ENCODE measurements at regions not wholly inside any gene's neighbourhood (a gene's known extent, or its start where the extent isn't known, plus 50 kb on each side); places are given as distances from the start of the nearest gene placed in this dataset.

- Histone ChIP-seq H3K9ac (ENCODE audit: insufficient read depth in 1 of 2, low read length in 2 of 2) (no peak overlapping the region), H3K27me3 (ENCODE audit: control insufficient read depth in 3 of 3, insufficient read depth in 3 of 3, low read length in 2 of 3) (peaks cover 0 to 2% (median 0%) of the 10 kb centered on the region in 3 donors), H3K4me1 (ENCODE audit: control insufficient read depth in 5 of 5, insufficient read depth in 5 of 5, low read length in 5 of 5) (peaks cover 0 to 4% (median 0%) of the 10 kb centered on the region in 5 donors), H3K4me3 (no peak overlapping the region), H3K36me3 (ENCODE audit: control insufficient read depth in 4 of 4, insufficient read depth in 4 of 4, low read length in 4 of 4) (no peaks in the 10 kb centered on the region), H3K9me3 (ENCODE audit: control insufficient read depth in 4 of 4, insufficient read depth in 3 of 4, low read length in 3 of 4) (no peaks in the 10 kb centered on the region), H3K27ac (ENCODE audit: low read depth in 1 of 2, low read length in 1 of 2) (no peak overlapping the region)
- DNase-seq (no peak), ATAC-seq (ENCODE audit: insufficient read depth, low FRiP score) (no peak)
- no peak for TF ChIP-seq CTCF (IDR thresholded peaks at IDR 0.05; ENCODE audit: control extremely low read depth, extremely low read depth)
- 94 to 98% methylated on average over 3 of the region's 3 CpGs for WGBS, 2 donors
Measured at GRCh38 chr4:42713391-42713790, 56.5 kb upstream of the ATP8A1 start.

- H3K36me3 ChIP-seq (ENCODE audit: control insufficient read depth in 4 of 4, insufficient read depth in 4 of 4, low read length in 4 of 4) = no peaks in the 10 kb centered on the region
- H3K9ac ChIP-seq (ENCODE audit: insufficient read depth in 1 of 2, low read length in 2 of 2) = no peak overlapping the region
- peaks cover 0 to 2% (median 0%) of the 10 kb centered on the region in 3 donors for H3K27me3 ChIP-seq (ENCODE audit: control insufficient read depth in 3 of 3, insufficient read depth in 3 of 3, low read length in 2 of 3)
- H3K4me1 ChIP-seq (ENCODE audit: control insufficient read depth in 5 of 5, insufficient read depth in 5 of 5, low read length in 5 of 5) = peaks cover 0 to 4% (median 0%) of the 10 kb centered on the region in 5 donors
- H3K4me3 ChIP-seq = no peak overlapping the region
- DNase-seq (no peak), ATAC-seq (ENCODE audit: insufficient read depth, low FRiP score) (no peak)
- no peak for TF ChIP-seq CTCF (IDR thresholded peaks at IDR 0.05; ENCODE audit: control extremely low read depth, extremely low read depth)
- 69 to 96% methylated on average over 2 of the region's 2 CpGs for whole genome bisulfite sequencing, 2 donors
- H3K27ac ChIP-seq (ENCODE audit: low read depth in 1 of 2, low read length in 1 of 2) = no peak overlapping the region
- H3K9me3 ChIP-seq (ENCODE audit: control insufficient read depth in 4 of 4, insufficient read depth in 3 of 4, low read length in 3 of 4) = no peaks in the 10 kb centered on the region
Measured at GRCh38 chr4:42712854-42713253, 55.9 kb upstream of the ATP8A1 start.

- no peak for TF ChIP-seq CTCF (IDR thresholded peaks at IDR 0.05; ENCODE audit: control extremely low read depth, extremely low read depth)
- H3K4me3 ChIP-seq = no peak overlapping the region
- H3K9me3 ChIP-seq (ENCODE audit: control insufficient read depth in 4 of 4, insufficient read depth in 3 of 4, low read length in 3 of 4) = no peaks in the 10 kb centered on the region
- H3K9ac ChIP-seq (ENCODE audit: insufficient read depth in 1 of 2, low read length in 2 of 2) = no peak overlapping the region
- DNase-seq (no peak), ATAC-seq (ENCODE audit: insufficient read depth, low FRiP score) (no peak)
- no peak overlapping the region for H3K27ac ChIP-seq (ENCODE audit: low read depth in 1 of 2, low read length in 1 of 2)
- H3K4me1 ChIP-seq (ENCODE audit: control insufficient read depth in 5 of 5, insufficient read depth in 5 of 5, low read length in 5 of 5) = peaks cover 0 to 4% (median 0%) of the 10 kb centered on the region in 5 donors
- H3K36me3 ChIP-seq (ENCODE audit: control insufficient read depth in 4 of 4, insufficient read depth in 4 of 4, low read length in 4 of 4) = no peaks in the 10 kb centered on the region
- H3K27me3 ChIP-seq (ENCODE audit: control insufficient read depth in 3 of 3, insufficient read depth in 3 of 3, low read length in 2 of 3) = peaks cover 0 to 2% (median 0%) of the 10 kb centered on the region in 3 donors
Measured at GRCh38 chr4:42711496-42711895, 54.6 kb upstream of the ATP8A1 start.

GRCh38 chr4:42710761-42711160 is 53.9 kb upstream of the ATP8A1 start:
- DNase-seq = no peak
- H3K4me1 ChIP-seq (ENCODE audit: control insufficient read depth in 5 of 5, insufficient read depth in 5 of 5, low read length in 5 of 5) = peaks cover 0 to 4% (median 0%) of the 10 kb centered on the region in 5 donors
- no peak for ATAC-seq (ENCODE audit: insufficient read depth, low FRiP score)
- H3K9ac ChIP-seq (ENCODE audit: insufficient read depth in 1 of 2, low read length in 2 of 2) = no peak overlapping the region
- no peak overlapping the region for H3K4me3 ChIP-seq
- H3K9me3 ChIP-seq (ENCODE audit: control insufficient read depth in 4 of 4, insufficient read depth in 3 of 4, low read length in 3 of 4) = no peaks in the 10 kb centered on the region
- peaks cover 0 to 2% (median 0%) of the 10 kb centered on the region in 3 donors for H3K27me3 ChIP-seq (ENCODE audit: control insufficient read depth in 3 of 3, insufficient read depth in 3 of 3, low read length in 2 of 3)
- no peaks in the 10 kb centered on the region for H3K36me3 ChIP-seq (ENCODE audit: control insufficient read depth in 4 of 4, insufficient read depth in 4 of 4, low read length in 4 of 4)
- no peak for TF ChIP-seq CTCF (IDR thresholded peaks at IDR 0.05; ENCODE audit: control extremely low read depth, extremely low read depth)
- H3K27ac ChIP-seq (ENCODE audit: low read depth in 1 of 2, low read length in 1 of 2) = no peak overlapping the region

Data from lung (tissue), 11 donors.